HepG2 (cell line): ENCODE measurements at regions not wholly inside any gene's neighbourhood (a gene's known extent, or its start where the extent isn't known, plus 50 kb on each side); places are given as distances from the start of the nearest gene placed in this dataset.

ENCODE experiments used
- ATAC-seq: fragments of 200-7000 bp; cut with Tn5 transposase; 3 replicates; pipeline ENCODE4 v1.9.1; 2020; ENCODE audit warnings: mild to moderate bottlenecking, moderate library complexity
- BruUV-seq: library from RNA; stranded (reverse); fragments of 400-500 nt; replicated peaks from 2 replicates; lab custom pipeline; 2021; lab: Mats Ljungman, UMichigan
- CTCF ChIA-PET: fragments of 300-600 bp; formaldehyde crosslinking; extraction: SDS; loops from one replicate; lab custom pipeline; 2021; ENCODE audit warnings: low total read pairs, inconsistent platforms, low intra/inter-chr PET ratio; lab: Yijun Ruan, JAX
- POLR2A ChIA-PET: fragments of 350-600 bp; sonication (Branson Sonifier 250); formaldehyde crosslinking; loops from one replicate; lab custom pipeline; 2020; ENCODE audit warnings: antibody characterized with exemption, inconsistent platforms; lab: Yijun Ruan, JAX
- DNase-seq: peaks from one replicate; pipeline ENCODE4 v3.0.0-alpha.2; 2015; ENCODE audit warnings: low spot score
- FAIRE-seq: peaks from 3 replicates; lab custom pipeline; 2011; peaks lifted over from hg19 to GRCh38; lab: Jason Lieb, UNC
- H2AFZ ChIP-seq: one replicate; pipeline ENCODE4 v1.6.1; 2011; ENCODE audit warnings: low read length, inconsistent platforms
- H3K27ac ChIP-seq: fragments of 300-600 bp; 3 replicates; pipeline ENCODE4 v1.8.0; 2011; ENCODE audit warnings: mixed run types, mild to moderate bottlenecking, mixed read lengths, low read length, inconsistent platforms; ENCODE audit not compliant: insufficient read depth; ENCODE audit errors: extremely low read length
- H3K27me3 ChIP-seq, 2 experiments: fragments of 200-600 bp in 1 of 2; 2 replicates in 1 of 2; 3 replicates in 1 of 2; pipeline versions ENCODE4 v1.6.0 to v1.8.0; 2011; ENCODE audit warnings: low read length in 2 of 2, mild to moderate bottlenecking in 2 of 2, moderate library complexity in 2 of 2, inconsistent platforms in 1 of 2; ENCODE audit not compliant: insufficient read depth in 2 of 2, control insufficient read depth in 1 of 2
- H3K36me3 ChIP-seq, 2 experiments: fragments of 200-600 bp in 1 of 2; replicated peaks in 1 of 2; 2 replicates in 1 of 2; 3 replicates in 1 of 2; pipeline versions ENCODE4 v1.5.1 to v1.8.0; 2011; ENCODE audit warnings: low read length in 2 of 2, inconsistent platforms in 1 of 2; ENCODE audit not compliant: insufficient read depth in 2 of 2, control insufficient read depth in 1 of 2
- H3K4me1 ChIP-seq: 2 replicates; pipeline ENCODE4 v1.5.1; 2012; ENCODE audit warnings: low read length, inconsistent platforms; ENCODE audit not compliant: insufficient read depth
- H3K4me2 ChIP-seq: 2 replicates; pipeline ENCODE4 v1.6.0; 2011; ENCODE audit warnings: low read depth, low read length, inconsistent platforms
- H3K4me3 ChIP-seq, 3 experiments: fragments of 200-600 bp in 1 of 3; sonication (generic), shearing (Covaris generic) in 1 of 3; replicated peaks in 1 of 3; 2 replicates each; pipeline ENCODE4 v1.5.1; 2011 to 2016; ENCODE audit warnings: low read length in 3 of 3, inconsistent platforms in 2 of 3, low read depth in 2 of 3, mild to moderate bottlenecking in 2 of 3, control low read depth in 1 of 3, mixed read lengths in 1 of 3; ENCODE audit not compliant: insufficient read depth in 1 of 3
- H3K79me2 ChIP-seq: one replicate; pipeline ENCODE4 v1.6.1; 2011; ENCODE audit warnings: low read length, inconsistent platforms; ENCODE audit not compliant: insufficient read depth
- H3K9ac ChIP-seq: 2 replicates; pipeline ENCODE4 v1.6.0; 2011; ENCODE audit warnings: mild to moderate bottlenecking, low read depth, low read length, inconsistent platforms; ENCODE audit not compliant: insufficient read depth
- H3K9me3 ChIP-seq: 2 replicates; pipeline ENCODE4 v1.5.1; 2012; ENCODE audit warnings: mild to moderate bottlenecking, low read length
- H4K20me1 ChIP-seq: 2 replicates; pipeline ENCODE4 v1.6.0; 2011; ENCODE audit warnings: inconsistent platforms, mild to moderate bottlenecking, low read length, moderate library complexity; ENCODE audit not compliant: insufficient read depth
- BCL3 ChIP-seq: sonication (generic); formaldehyde crosslinking; IDR thresholded peaks from 2 replicates; pipeline ENCODE4 v1.5.1; 2020; ENCODE audit warnings: mild to moderate bottlenecking, missing genetic modification reagents, moderate library complexity
- CC2D1A ChIP-seq: sonication (generic); formaldehyde crosslinking; IDR thresholded peaks from 2 replicates; pipeline ENCODE4 v1.8.1; 2023; ENCODE audit warnings: mild to moderate bottlenecking, missing genetic modification reagents
- CSRNP1 ChIP-seq: sonication (generic); formaldehyde crosslinking; IDR thresholded peaks from 2 replicates; pipeline ENCODE4 v1.8.1; 2023; ENCODE audit warnings: mild to moderate bottlenecking, missing genetic modification reagents
- ELK4 ChIP-seq: sonication (generic); formaldehyde crosslinking; IDR thresholded peaks from 2 replicates; pipeline ENCODE4 v1.9.0; 2021; ENCODE audit warnings: missing genetic modification reagents, borderline replicate concordance
- NR1H2 ChIP-seq: sonication (generic); formaldehyde crosslinking; IDR thresholded peaks from 2 replicates; pipeline ENCODE4 v1.8.1; 2022; ENCODE audit warnings: low read depth, missing genetic modification reagents, borderline replicate concordance
- POGK ChIP-seq: sonication (generic); formaldehyde crosslinking; conservative IDR thresholded peaks from 2 replicates; pipeline ENCODE4 v1.8.0; 2022; ENCODE audit warnings: mild to moderate bottlenecking, moderate library complexity, missing genetic modification reagents
- RBM22 ChIP-seq: fragments of 200-400 bp; formaldehyde crosslinking; optimal IDR thresholded peaks from 2 replicates; pipeline ENCODE3; 2017; ENCODE audit warnings: mild to moderate bottlenecking, low read length, moderate library complexity
- RFX5 ChIP-seq: IDR thresholded peaks from 2 replicates; pipeline ENCODE4 v1.6.1; 2011; ENCODE audit warnings: low read depth, low read length, improper control_type of control experiment
- SMAD9 ChIP-seq: sonication (generic); formaldehyde crosslinking; IDR thresholded peaks from 2 replicates; pipeline ENCODE4 v1.5.1; 2020; ENCODE audit warnings: mild to moderate bottlenecking, missing genetic modification reagents
- SMYD3 ChIP-seq: sonication (generic); formaldehyde crosslinking; IDR thresholded peaks from 2 replicates; pipeline ENCODE4 v1.8.1; 2023; ENCODE audit warnings: mild to moderate bottlenecking, missing genetic modification reagents
- SRSF4 ChIP-seq: fragments of 200-400 bp; formaldehyde crosslinking; IDR thresholded peaks from one replicate; pipeline ENCODE4 v1.6.1; 2018; ENCODE audit warnings: mild to moderate bottlenecking, low read depth, low read length, moderate library complexity; ENCODE audit not compliant: poor library complexity, severe bottlenecking
- SRSF9 ChIP-seq: fragments of 200-400 bp; formaldehyde crosslinking; IDR thresholded peaks from 2 replicates; pipeline ENCODE4 v1.6.1; 2018; ENCODE audit warnings: borderline replicate concordance, mild to moderate bottlenecking, low read depth, low read length; ENCODE audit not compliant: insufficient read depth, poor library complexity, severe bottlenecking
- TEAD3 ChIP-seq: optimal IDR thresholded peaks from 2 replicates; pipeline ENCODE3; 2016; ENCODE audit warnings: borderline replicate concordance
- THYN1 ChIP-seq: sonication (generic); formaldehyde crosslinking; IDR thresholded peaks from 2 replicates; pipeline ENCODE4 v1.8.1; 2023; ENCODE audit warnings: low read depth, mild to moderate bottlenecking, moderate library complexity, missing genetic modification reagents, borderline replicate concordance
- ZNF207 ChIP-seq: fragments of 450-650 bp; IDR thresholded peaks from 2 replicates; pipeline ENCODE4 v1.6.1; 2016; ENCODE audit warnings: antibody characterized with exemption, borderline replicate concordance
- ZNF225 ChIP-seq: sonication (generic); formaldehyde crosslinking; IDR thresholded peaks from 2 replicates; pipeline ENCODE4 v1.4.0; 2020; ENCODE audit warnings: mild to moderate bottlenecking, missing genetic modification reagents
- ZNF260 ChIP-seq: sonication (generic); formaldehyde crosslinking; IDR thresholded peaks from 2 replicates; pipeline ENCODE4 v1.4.0; 2020; ENCODE audit warnings: missing genetic modification reagents, low read depth, mild to moderate bottlenecking, borderline replicate concordance
- ZNF460 ChIP-seq: sonication (generic); formaldehyde crosslinking; IDR thresholded peaks from 2 replicates; pipeline ENCODE4 v1.5.1; 2020; ENCODE audit warnings: missing genetic modification reagents, mild to moderate bottlenecking, borderline replicate concordance
- ZNF670 ChIP-seq: sonication (generic); formaldehyde crosslinking; IDR thresholded peaks from 2 replicates; pipeline ENCODE4 v1.8.0; 2022; ENCODE audit warnings: mild to moderate bottlenecking, missing genetic modification reagents, borderline replicate concordance
- WGBS: methylation state at CpG from one replicate; pipeline ENCODE4 v1.1.6; 2017; ENCODE audit warnings: low lambda C conversion rate; 5-methylcytosine and 5-hydroxymethylcytosine counted together
- in situ Hi-C: cut with HindIII; loops from 2 replicates; pipeline ENCODE4 v1.10.0; 2017; ENCODE audit warnings: low pct_unique_long_range_greater_than_20kb; ENCODE audit not compliant: extremely low pct_ligation_motif_present
- intact Hi-C: fragments of 100-400 bp; cut with micrococcal nuclease; formaldehyde crosslinking; loops from one replicate; pipeline ENCODE4 v1.10.0; 2022; ENCODE audit not compliant: unreplicated experiment

GRCh38 chr6:96675597-96675996 lies 112.7 kb downstream of the FHL5 start:
- TF ChIP-seq NR1H2 (CRISPR knock-in tag) (no peak), POGK (CRISPR knock-in tag) (no peak), SMAD9 (CRISPR knock-in tag) (no peak), THYN1 (CRISPR knock-in tag) (no peak), ZNF460 (CRISPR knock-in tag) (no peak), RBM22 (no peak), ZNF225 (no peak), CC2D1A (CRISPR knock-in tag) (no peak), SRSF4 (no peak), ZNF260 (CRISPR knock-in tag) (no peak), RFX5 (no peak), ZNF670 (CRISPR knock-in tag) (no peak), BCL3 (CRISPR knock-in tag) (no peak), TEAD3 (no peak), SMYD3 (CRISPR knock-in tag) (no peak), SRSF9 (no peak), ZNF207 (no peak), ELK4 (no peak), CSRNP1 (CRISPR knock-in tag) (no peak)
- no peaks in the 10 kb centered on the region for H3K4me1 ChIP-seq
- no peak overlapping the region for H3K4me3 ChIP-seq
- no peak for FAIRE-seq
- no peak overlapping the region for H3K9ac ChIP-seq
- in situ Hi-C loops (no loop called here), intact Hi-C loops (no loop called here)
- H3K36me3 ChIP-seq = no peaks in the 10 kb centered on the region
- WGBS = 0% methylated on average over 1 of the region's 1 CpG
- H2AFZ ChIP-seq = no peak overlapping the region
- no peak overlapping the region for H3K27ac ChIP-seq
- no peak for ATAC-seq
- DNase-seq = no peak
- ChIA-PET POLR2A (no interaction called here), CTCF (no interaction called here)
- no peaks in the 10 kb centered on the region for H4K20me1 ChIP-seq
- H3K79me2 ChIP-seq = no peaks in the 10 kb centered on the region
- no peak overlapping the region for H3K4me2 ChIP-seq
- H3K27me3 ChIP-seq = no peaks in the 10 kb centered on the region
- H3K9me3 ChIP-seq = no peaks in the 10 kb centered on the region
- no TSS peak for BruUV-seq
